ENCODE measurements at regions not wholly inside any gene's neighbourhood (a gene's known extent, or its start where the extent isn't known, plus 50 kb on each side); places are given as distances from the start of the nearest gene placed in this dataset.

DNA sequence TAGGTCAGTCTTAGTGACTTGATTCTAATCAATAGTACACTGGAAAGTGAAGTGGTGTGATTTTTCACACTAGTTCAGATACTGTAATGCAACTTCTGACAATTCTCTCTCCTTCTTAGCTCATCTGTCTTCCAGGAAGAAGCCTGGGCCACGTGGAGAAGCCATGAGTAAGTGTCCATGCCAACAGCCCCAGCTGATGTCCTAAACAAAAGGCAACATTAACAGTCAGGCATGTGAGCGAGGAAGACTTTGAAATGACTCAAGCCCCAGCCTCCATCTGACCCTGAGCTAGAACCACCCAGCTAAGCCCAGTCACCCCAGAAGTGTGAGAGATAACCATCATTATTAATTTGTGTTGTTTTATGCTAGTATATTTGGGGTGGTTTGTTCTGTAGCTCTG lies 115.7 kb upstream of the MAGEB16 start (continued):
- TF ChIP-seq TAF15 (IDR thresholded peaks at IDR 0.05; ENCODE audit: low read depth, low read length, poor library complexity, severe bottlenecking) (no peak), NPAS2 (CRISPR knock-in tag; IDR thresholded peaks at IDR 0.05; ENCODE audit: borderline replicate concordance) (no peak)

DNA sequence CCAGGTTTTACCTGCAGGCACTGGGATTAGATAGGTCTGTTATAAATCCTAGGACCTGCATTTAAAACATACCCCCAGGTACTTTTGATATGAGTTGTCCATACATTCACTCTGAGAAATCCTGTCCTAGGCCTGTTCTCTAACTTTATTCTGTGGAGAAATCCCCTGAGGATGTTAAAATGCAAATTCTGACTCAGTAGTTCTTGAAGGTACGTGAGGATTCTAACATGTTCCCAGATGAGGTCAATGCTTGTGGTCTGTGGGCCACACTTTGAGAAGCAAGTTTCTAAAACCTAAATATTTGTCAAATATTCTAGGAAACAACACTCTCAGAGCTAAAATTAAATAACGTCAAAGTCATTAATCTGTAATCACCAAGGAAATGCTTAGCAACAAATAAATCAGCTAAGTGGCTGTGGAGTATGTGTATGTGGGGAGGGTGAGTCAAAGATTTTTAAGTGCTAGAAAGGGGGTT lies 101.3 kb upstream of the MAGEB16 start:
- in situ Hi-C loops (cut with HindIII; ENCODE audit: extremely low pct_ligation_motif_present, low pct_unique_long_range_greater_than_20kb), result no loop called here
- Histone ChIP-seq H3K4me2 (ENCODE audit: low read depth, low read length) (no peak overlapping the region), H2AFZ (ENCODE audit: low read length) (no peak overlapping the region), H3K27ac (ENCODE audit: extremely low read length, insufficient read depth, low read length) (no peak overlapping the region), H3K36me3 (replicated peaks in 1 of 2; ENCODE audit: control insufficient read depth in 1 of 2, insufficient read depth in 2 of 2, low read length in 2 of 2) (no peaks in the 10 kb centered on the region), H3K79me2 (ENCODE audit: insufficient read depth, low read length) (no peaks in the 10 kb centered on the region), H3K4me3 (replicated peaks in 1 of 3; ENCODE audit: insufficient read depth in 1 of 3, low read depth in 2 of 3, low read length in 3 of 3) (no peak overlapping the region), H3K9me3 (ENCODE audit: low read length) (no peaks in the 10 kb centered on the region), H3K4me1 (ENCODE audit: insufficient read depth, low read length) (no peaks in the 10 kb centered on the region), H4K20me1 (ENCODE audit: insufficient read depth, low read length) (no peaks in the 10 kb centered on the region), H3K9ac (ENCODE audit: insufficient read depth, low read depth, low read length) (no peak overlapping the region), H3K27me3 (ENCODE audit: control insufficient read depth in 1 of 2, insufficient read depth in 2 of 2, low read length in 2 of 2) (no peaks in the 10 kb centered on the region)
- no TSS peak for BruUV-seq (replicated peaks)
- DNase-seq (ENCODE audit: low spot score), result no peak
- POLR2A ChIA-PET, result no interaction called here
- intact Hi-C loops (cut with micrococcal nuclease; ENCODE audit: unreplicated experiment), result no loop called here
- ATAC-seq, result no peak
- CTCF ChIA-PET (ENCODE audit: low intra/inter-chr PET ratio, low total read pairs), result no interaction called here
- no peak for TF ChIP-seq MTF1 (CRISPR knock-in tag; IDR thresholded peaks at IDR 0.05)
- TF ChIP-seq SNAI1 (CRISPR knock-in tag; IDR thresholded peaks at IDR 0.05; ENCODE audit: borderline replicate concordance), result no peak
- TF ChIP-seq, protein P1, sequence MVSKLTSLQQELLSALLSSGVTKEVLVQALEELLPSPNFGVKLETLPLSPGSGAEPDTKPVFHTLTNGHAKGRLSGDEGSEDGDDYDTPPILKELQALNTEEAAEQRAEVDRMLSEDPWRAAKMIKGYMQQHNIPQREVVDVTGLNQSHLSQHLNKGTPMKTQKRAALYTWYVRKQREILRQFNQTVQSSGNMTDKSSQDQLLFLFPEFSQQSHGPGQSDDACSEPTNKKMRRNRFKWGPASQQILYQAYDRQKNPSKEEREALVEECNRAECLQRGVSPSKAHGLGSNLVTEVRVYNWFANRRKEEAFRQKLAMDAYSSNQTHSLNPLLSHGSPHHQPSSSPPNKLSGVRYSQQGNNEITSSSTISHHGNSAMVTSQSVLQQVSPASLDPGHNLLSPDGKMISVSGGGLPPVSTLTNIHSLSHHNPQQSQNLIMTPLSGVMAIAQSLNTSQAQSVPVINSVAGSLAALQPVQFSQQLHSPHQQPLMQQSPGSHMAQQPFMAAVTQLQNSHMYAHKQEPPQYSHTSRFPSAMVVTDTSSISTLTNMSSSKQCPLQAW (CRISPR knock-in tag; IDR thresholded peaks at IDR 0.05), result no peak
- TF ChIP-seq ZNF446 (CRISPR knock-in tag; IDR thresholded peaks at IDR 0.05), result no peak
- TF ChIP-seq RARA (CRISPR knock-in tag; IDR thresholded peaks at IDR 0.05), result no peak
- TF ChIP-seq ZNF556 (CRISPR knock-in tag; IDR thresholded peaks at IDR 0.05; ENCODE audit: borderline replicate concordance), result no peak
- no peak for TF ChIP-seq DNMT1 (CRISPR knock-in tag; IDR thresholded peaks at IDR 0.05)
- no peak for TF ChIP-seq MIER2 (CRISPR knock-in tag; IDR thresholded peaks at IDR 0.05)
- TF ChIP-seq AKNA (CRISPR knock-in tag; IDR thresholded peaks at IDR 0.05; ENCODE audit: borderline replicate concordance), result no peak
- no peak for FAIRE-seq
- WGBS (ENCODE audit: low lambda C conversion rate), result 0% methylated on average over 2 of the region's 2 CpGs

Measured in HepG2 (cell line).